ENCODE measurements at regions not wholly inside any gene's neighbourhood (a gene's known extent, or its start where the extent isn't known, plus 50 kb on each side); places are given as distances from the start of the nearest gene placed in this dataset.

DNA sequence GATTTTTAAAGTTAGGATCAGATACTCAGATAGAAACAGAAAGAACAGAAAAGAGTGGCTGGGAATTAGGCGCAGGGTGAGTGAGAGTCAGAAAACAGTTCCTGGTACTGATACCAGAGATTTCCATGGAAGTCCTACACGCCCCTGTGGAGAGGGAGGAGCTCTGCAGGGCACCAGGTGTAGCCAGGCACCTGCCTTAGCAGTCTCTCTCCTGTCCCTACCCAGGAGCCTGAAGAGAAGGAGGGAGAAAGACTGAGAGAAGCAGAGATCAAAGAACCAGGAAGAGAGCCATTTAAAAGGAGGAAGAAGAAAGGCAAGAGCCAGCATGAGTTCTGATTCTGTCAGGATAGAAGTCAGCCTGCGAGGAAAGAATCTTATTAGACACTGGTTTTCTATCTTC lies 65.0 kb downstream of the CBLN1 start:
- Histone ChIP-seq H3K27me3 (ENCODE audit: control insufficient read depth in 2 of 2, insufficient read depth in 2 of 2, low read length in 2 of 2) (no peaks in the 10 kb centered on the region), H3K4me1 (ENCODE audit: control insufficient read depth in 2 of 2, insufficient read depth in 2 of 2, low read length in 2 of 2) (no peaks in the 10 kb centered on the region), H3K9me3 (ENCODE audit: control insufficient read depth in 2 of 2, low read length in 2 of 2) (no peaks in the 10 kb centered on the region)

DNA sequence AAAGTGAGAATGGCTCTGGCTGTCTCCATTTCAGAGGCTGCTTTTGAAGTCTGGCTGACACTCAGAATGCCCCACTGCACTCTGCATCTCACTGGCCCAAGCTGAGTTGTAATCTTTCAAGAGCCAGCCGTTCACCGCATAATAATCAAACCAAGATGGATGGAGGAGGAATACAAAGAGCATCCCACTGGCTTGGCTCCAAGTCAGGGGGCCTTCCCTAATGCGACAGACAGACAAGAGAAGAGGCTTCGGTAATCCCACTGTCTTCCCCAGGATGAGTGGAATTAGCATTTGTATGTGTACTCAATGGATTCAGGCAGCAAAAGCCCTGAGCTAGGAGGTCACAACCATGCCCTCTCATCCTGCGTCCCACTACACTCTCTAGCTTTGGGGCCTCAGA lies 68.0 kb downstream of the CBLN1 start:
- H3K27ac ChIP-seq (ENCODE audit: low read depth in 2 of 2, low read length in 2 of 2) = no peak overlapping the region
- no peak overlapping the region for H3K4me3 ChIP-seq (ENCODE audit: low read length in 2 of 2)
- no peaks in the 10 kb centered on the region for H3K27me3 ChIP-seq (ENCODE audit: control insufficient read depth in 2 of 2, insufficient read depth in 2 of 2, low read length in 2 of 2)
- no peaks in the 10 kb centered on the region for H3K36me3 ChIP-seq (ENCODE audit: control insufficient read depth in 2 of 2, insufficient read depth in 2 of 2, low read length in 2 of 2)
- H3K9me3 ChIP-seq (ENCODE audit: control insufficient read depth in 2 of 2, low read length in 2 of 2) = no peaks in the 10 kb centered on the region
- no peak overlapping the region for H3K9ac ChIP-seq (ENCODE audit: low read depth in 1 of 2, low read length in 2 of 2)
- H3K4me1 ChIP-seq (ENCODE audit: control insufficient read depth in 2 of 2, insufficient read depth in 2 of 2, low read length in 2 of 2) = no peaks in the 10 kb centered on the region

More for the DNA sequence above, 65.0 kb downstream of the CBLN1 start:
- no peaks in the 10 kb centered on the region for H3K36me3 ChIP-seq (ENCODE audit: control insufficient read depth in 2 of 2, insufficient read depth in 2 of 2, low read length in 2 of 2)
- H3K27ac ChIP-seq (ENCODE audit: low read depth in 2 of 2, low read length in 2 of 2) = no peak overlapping the region
- no peak overlapping the region for H3K9ac ChIP-seq (ENCODE audit: low read depth in 1 of 2, low read length in 2 of 2)
- H3K4me3 ChIP-seq (ENCODE audit: low read length in 2 of 2) = no peak overlapping the region

DNA sequence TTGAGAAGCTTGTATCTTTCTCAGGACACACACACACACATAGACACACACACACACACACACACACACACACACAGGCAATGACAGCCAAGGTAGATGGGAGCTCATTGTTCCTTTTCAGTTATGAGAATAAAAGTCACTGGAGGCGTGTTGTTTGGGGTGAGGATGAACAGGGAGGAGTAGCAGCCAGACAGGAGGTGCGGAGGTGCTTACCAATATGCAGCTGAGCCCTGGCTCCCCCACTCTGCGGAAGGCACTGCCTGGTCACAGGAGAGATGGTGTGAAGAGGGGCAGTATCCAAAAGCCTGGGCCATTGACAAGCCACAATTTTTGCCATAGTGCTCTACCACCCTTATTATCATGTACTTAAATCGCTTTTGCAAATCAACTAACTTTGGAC lies 77.4 kb downstream of the CBLN1 start:
- no peak overlapping the region for H3K4me3 ChIP-seq (ENCODE audit: low read length in 2 of 2)
- H3K4me1 ChIP-seq (ENCODE audit: control insufficient read depth in 2 of 2, insufficient read depth in 2 of 2, low read length in 2 of 2) = no peaks in the 10 kb centered on the region
- no peaks in the 10 kb centered on the region for H3K27me3 ChIP-seq (ENCODE audit: control insufficient read depth in 2 of 2, insufficient read depth in 2 of 2, low read length in 2 of 2)
- H3K27ac ChIP-seq (ENCODE audit: low read depth in 2 of 2, low read length in 2 of 2) = no peak overlapping the region
- no peak overlapping the region for H3K9ac ChIP-seq (ENCODE audit: low read depth in 1 of 2, low read length in 2 of 2)
- no peaks in the 10 kb centered on the region for H3K36me3 ChIP-seq (ENCODE audit: control insufficient read depth in 2 of 2, insufficient read depth in 2 of 2, low read length in 2 of 2)
- H3K9me3 ChIP-seq (ENCODE audit: control insufficient read depth in 2 of 2, low read length in 2 of 2) = no peaks in the 10 kb centered on the region

DNA sequence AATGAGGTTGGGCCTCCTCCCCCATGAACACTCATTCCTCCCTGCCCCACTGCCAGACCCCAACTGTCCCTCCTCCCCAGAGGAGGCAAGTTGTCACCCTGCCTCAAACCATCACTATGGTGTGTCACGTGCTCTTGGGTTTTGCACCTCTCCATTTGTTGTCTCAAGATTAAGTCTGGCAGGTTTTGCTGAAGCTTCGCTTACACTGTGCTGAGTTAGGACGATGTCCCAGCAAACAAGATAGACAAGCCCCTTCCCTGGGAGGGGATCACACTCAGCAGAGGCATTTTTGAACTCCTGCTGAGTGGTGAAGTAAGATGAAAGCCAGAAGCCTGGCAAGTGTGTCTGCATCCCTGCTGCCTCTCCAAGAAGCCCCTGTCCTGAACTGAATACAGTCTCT lies 78.3 kb downstream of the CBLN1 start:
- H3K27ac ChIP-seq (ENCODE audit: low read depth in 2 of 2, low read length in 2 of 2) = no peak overlapping the region
- H3K9me3 ChIP-seq (ENCODE audit: control insufficient read depth in 2 of 2, low read length in 2 of 2) = no peaks in the 10 kb centered on the region
- no peaks in the 10 kb centered on the region for H3K27me3 ChIP-seq (ENCODE audit: control insufficient read depth in 2 of 2, insufficient read depth in 2 of 2, low read length in 2 of 2)
- H3K36me3 ChIP-seq (ENCODE audit: control insufficient read depth in 2 of 2, insufficient read depth in 2 of 2, low read length in 2 of 2) = no peaks in the 10 kb centered on the region
- no peaks in the 10 kb centered on the region for H3K4me1 ChIP-seq (ENCODE audit: control insufficient read depth in 2 of 2, insufficient read depth in 2 of 2, low read length in 2 of 2)
- H3K9ac ChIP-seq (ENCODE audit: low read depth in 1 of 2, low read length in 2 of 2) = no peak overlapping the region
- H3K4me3 ChIP-seq (ENCODE audit: low read length in 2 of 2) = no peak overlapping the region

DNA sequence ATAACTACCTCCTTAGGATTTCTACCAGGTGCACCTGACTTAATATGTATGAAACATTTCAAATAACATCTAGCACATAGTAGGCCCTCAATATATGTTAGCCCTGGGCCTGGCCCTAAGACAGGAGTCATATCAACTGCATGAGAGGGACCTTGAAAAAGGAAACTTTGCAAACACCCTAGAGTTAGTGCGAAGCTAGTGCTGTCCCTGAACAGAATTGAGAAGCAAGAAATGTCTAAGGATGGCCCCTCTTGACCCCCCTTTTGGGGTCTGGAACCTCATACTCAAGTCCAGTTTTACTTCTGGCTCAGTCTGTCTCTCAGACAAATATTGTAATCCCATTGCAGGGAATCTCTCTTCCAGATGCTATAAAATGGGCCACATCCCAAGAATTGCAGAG lies 80.5 kb downstream of the CBLN1 start:
- Histone ChIP-seq H3K27ac (ENCODE audit: low read depth in 2 of 2, low read length in 2 of 2) (no peak overlapping the region), H3K4me3 (ENCODE audit: low read length in 2 of 2) (no peak overlapping the region), H3K4me1 (ENCODE audit: control insufficient read depth in 2 of 2, insufficient read depth in 2 of 2, low read length in 2 of 2) (no peaks in the 10 kb centered on the region), H3K27me3 (ENCODE audit: control insufficient read depth in 2 of 2, insufficient read depth in 2 of 2, low read length in 2 of 2) (no peaks in the 10 kb centered on the region), H3K9me3 (ENCODE audit: control insufficient read depth in 2 of 2, low read length in 2 of 2) (no peaks in the 10 kb centered on the region), H3K9ac (ENCODE audit: low read depth in 1 of 2, low read length in 2 of 2) (no peak overlapping the region), H3K36me3 (ENCODE audit: control insufficient read depth in 2 of 2, insufficient read depth in 2 of 2, low read length in 2 of 2) (no peaks in the 10 kb centered on the region)

DNA sequence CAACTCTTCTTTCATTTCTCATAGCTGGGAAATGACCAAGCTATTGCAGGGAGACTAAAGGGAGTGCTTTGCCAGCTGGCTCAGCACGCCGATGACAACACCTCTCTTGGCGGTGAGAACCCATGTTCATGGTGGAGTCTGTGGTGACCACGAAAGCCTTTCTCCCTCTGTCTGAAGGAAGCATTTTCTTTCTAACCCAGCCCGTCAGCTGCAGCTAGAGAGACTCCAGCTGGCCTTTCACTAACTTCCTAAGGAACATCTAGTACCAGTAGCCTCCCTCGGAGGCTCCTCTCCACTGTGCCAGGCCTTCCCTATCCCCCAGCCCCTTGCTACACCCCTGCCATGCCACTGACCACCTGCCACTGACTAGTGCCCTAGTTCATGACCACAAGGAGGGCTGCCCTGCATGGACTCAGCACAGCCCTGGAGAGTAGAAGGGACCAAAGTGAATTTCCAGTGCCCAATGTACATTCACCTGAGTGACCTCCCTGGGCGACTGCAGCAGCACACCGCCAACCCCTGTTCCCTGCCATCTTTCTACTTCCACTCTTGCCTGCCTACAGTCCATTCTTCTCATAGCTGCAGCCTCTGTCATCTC lies 81.3 kb downstream of the CBLN1 start:
- H3K4me3 ChIP-seq (ENCODE audit: low read length in 2 of 2) = no peak overlapping the region
- H3K9ac ChIP-seq (ENCODE audit: low read depth in 1 of 2, low read length in 2 of 2) = no peak overlapping the region
- no peaks in the 10 kb centered on the region for H3K4me1 ChIP-seq (ENCODE audit: control insufficient read depth in 2 of 2, insufficient read depth in 2 of 2, low read length in 2 of 2)
- no peak overlapping the region for H3K27ac ChIP-seq (ENCODE audit: low read depth in 2 of 2, low read length in 2 of 2)
- no peaks in the 10 kb centered on the region for H3K9me3 ChIP-seq (ENCODE audit: control insufficient read depth in 2 of 2, low read length in 2 of 2)
- H3K27me3 ChIP-seq (ENCODE audit: control insufficient read depth in 2 of 2, insufficient read depth in 2 of 2, low read length in 2 of 2) = no peaks in the 10 kb centered on the region
- no peaks in the 10 kb centered on the region for H3K36me3 ChIP-seq (ENCODE audit: control insufficient read depth in 2 of 2, insufficient read depth in 2 of 2, low read length in 2 of 2)

DNA sequence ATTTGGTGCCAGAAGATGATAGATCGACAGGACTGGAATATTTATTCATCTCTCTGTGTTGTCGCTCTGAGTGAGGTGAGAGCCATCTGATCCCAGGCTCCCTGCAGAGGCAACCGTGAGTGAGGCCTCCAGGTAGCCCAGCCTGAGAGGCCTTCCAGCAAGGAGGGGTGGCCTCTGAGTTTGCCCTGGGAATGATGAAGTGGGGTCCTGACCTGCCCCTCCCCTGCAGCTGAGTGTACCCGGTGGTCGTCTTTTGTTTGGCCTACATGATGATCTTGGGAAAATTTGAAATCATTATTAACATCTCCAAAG lies 86.4 kb downstream of the CBLN1 start:
- H3K4me3 ChIP-seq (ENCODE audit: low read length in 2 of 2) = no peak overlapping the region
- H3K27me3 ChIP-seq (ENCODE audit: control insufficient read depth in 2 of 2, insufficient read depth in 2 of 2, low read length in 2 of 2) = peaks cover 0 to 3% of the 10 kb centered on the region in 2 donors
- H3K9ac ChIP-seq (ENCODE audit: low read depth in 1 of 2, low read length in 2 of 2) = no peak overlapping the region
- no peaks in the 10 kb centered on the region for H3K9me3 ChIP-seq (ENCODE audit: control insufficient read depth in 2 of 2, low read length in 2 of 2)
- H3K4me1 ChIP-seq (ENCODE audit: control insufficient read depth in 2 of 2, insufficient read depth in 2 of 2, low read length in 2 of 2) = no peaks in the 10 kb centered on the region
- no peak overlapping the region for H3K27ac ChIP-seq (ENCODE audit: low read depth in 2 of 2, low read length in 2 of 2)
- no peaks in the 10 kb centered on the region for H3K36me3 ChIP-seq (ENCODE audit: control insufficient read depth in 2 of 2, insufficient read depth in 2 of 2, low read length in 2 of 2)

DNA sequence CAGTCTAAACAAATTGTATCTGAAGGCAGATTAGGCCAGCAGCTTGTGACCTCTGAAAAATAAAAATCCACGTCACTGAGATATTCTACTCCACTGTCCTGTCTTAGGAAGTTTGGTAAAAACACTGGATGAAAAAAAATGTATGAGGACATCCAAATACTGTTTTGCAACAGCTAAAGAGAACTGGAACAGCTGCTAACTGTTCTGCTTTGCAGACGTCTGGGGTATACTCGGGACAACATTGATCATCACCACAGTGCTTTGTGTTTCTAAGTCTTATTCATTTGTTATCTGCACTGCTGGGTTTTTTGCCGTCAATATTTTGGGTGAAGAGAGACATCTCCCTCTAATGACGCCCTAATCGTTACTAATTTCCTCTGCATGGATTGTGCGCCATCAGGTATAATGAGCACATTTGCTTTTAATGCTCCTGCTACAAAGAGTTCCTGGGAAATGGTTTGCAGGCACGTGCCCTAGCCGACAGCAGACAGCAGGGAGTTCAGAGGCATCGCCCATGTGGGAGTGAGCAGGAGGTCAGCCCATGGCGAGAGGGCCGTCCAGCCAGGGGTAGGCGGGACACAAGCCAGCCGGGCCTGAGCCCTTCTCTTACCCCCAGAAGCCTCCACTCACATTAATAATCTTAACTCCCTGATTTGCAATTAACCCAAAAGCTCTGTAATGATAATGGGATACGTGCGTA lies 87.0 kb downstream of the CBLN1 start:
- Histone ChIP-seq H3K9me3 (ENCODE audit: control insufficient read depth in 2 of 2, low read length in 2 of 2) (no peaks in the 10 kb centered on the region), H3K4me3 (ENCODE audit: low read length in 2 of 2) (no peak overlapping the region), H3K4me1 (ENCODE audit: control insufficient read depth in 2 of 2, insufficient read depth in 2 of 2, low read length in 2 of 2) (no peaks in the 10 kb centered on the region), H3K9ac (ENCODE audit: low read depth in 1 of 2, low read length in 2 of 2) (no peak overlapping the region), H3K36me3 (ENCODE audit: control insufficient read depth in 2 of 2, insufficient read depth in 2 of 2, low read length in 2 of 2) (no peaks in the 10 kb centered on the region), H3K27me3 (ENCODE audit: control insufficient read depth in 2 of 2, insufficient read depth in 2 of 2, low read length in 2 of 2) (peaks cover 0 to 3% of the 10 kb centered on the region in 2 donors), H3K27ac (ENCODE audit: low read depth in 2 of 2, low read length in 2 of 2) (no peak overlapping the region)

DNA sequence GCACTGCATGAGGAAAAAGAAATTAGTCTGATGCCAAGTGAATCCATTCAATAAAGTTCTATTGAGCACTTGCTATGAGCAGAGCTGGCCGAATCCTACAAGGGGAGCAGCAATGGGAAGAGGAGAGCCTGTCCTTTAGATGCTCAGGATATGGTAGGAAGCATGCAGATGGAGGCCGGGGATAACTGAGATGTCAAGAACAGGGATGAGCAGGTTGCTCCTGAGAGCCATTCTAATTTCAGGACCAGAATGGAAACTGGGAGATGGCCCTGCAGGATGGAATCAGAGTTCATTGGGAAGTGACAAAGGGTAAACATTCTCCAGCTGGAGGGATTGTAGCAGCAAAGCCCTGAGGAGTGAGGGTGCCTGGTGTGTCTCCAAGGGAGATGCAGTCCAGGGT lies 88.0 kb downstream of the CBLN1 start:
- H3K4me1 ChIP-seq (ENCODE audit: control insufficient read depth in 2 of 2, insufficient read depth in 2 of 2, low read length in 2 of 2) = no peaks in the 10 kb centered on the region
- H3K36me3 ChIP-seq (ENCODE audit: control insufficient read depth in 2 of 2, insufficient read depth in 2 of 2, low read length in 2 of 2) = no peaks in the 10 kb centered on the region
- no peak overlapping the region for H3K9ac ChIP-seq (ENCODE audit: low read depth in 1 of 2, low read length in 2 of 2)
- H3K9me3 ChIP-seq (ENCODE audit: control insufficient read depth in 2 of 2, low read length in 2 of 2) = no peaks in the 10 kb centered on the region
- H3K27ac ChIP-seq (ENCODE audit: low read depth in 2 of 2, low read length in 2 of 2) = no peak overlapping the region
- peaks cover 0 to 3% of the 10 kb centered on the region in 2 donors for H3K27me3 ChIP-seq (ENCODE audit: control insufficient read depth in 2 of 2, insufficient read depth in 2 of 2, low read length in 2 of 2)
- no peak overlapping the region for H3K4me3 ChIP-seq (ENCODE audit: low read length in 2 of 2)

DNA sequence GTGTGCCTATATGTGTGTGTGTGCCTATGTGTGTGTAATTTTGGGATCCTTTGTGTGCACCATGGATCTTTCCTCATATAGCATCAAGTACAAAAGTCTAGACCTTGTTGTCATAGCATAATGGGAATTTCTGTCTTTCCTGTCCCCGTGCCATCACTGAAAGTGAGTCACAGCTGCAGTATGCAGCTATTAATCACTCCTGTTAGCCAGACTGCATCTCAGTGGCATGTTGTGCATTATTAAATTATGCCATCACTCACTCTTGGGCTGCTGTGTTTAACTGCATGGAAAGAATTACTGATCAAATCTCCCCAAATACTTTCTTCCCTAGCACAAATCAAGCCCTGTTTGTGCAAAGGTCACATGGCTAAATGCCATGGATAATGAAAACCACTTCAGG lies 92.4 kb downstream of the CBLN1 start:
- Histone ChIP-seq H3K27me3 (ENCODE audit: control insufficient read depth in 2 of 2, insufficient read depth in 2 of 2, low read length in 2 of 2) (peaks cover 0 to 3% of the 10 kb centered on the region in 2 donors), H3K4me3 (ENCODE audit: low read length in 2 of 2) (no peak overlapping the region), H3K9ac (ENCODE audit: low read depth in 1 of 2, low read length in 2 of 2) (no peak overlapping the region), H3K9me3 (ENCODE audit: control insufficient read depth in 2 of 2, low read length in 2 of 2) (peaks cover 3% of the 10 kb centered on the region in 2 donors), H3K4me1 (ENCODE audit: control insufficient read depth in 2 of 2, insufficient read depth in 2 of 2, low read length in 2 of 2) (no peaks in the 10 kb centered on the region), H3K36me3 (ENCODE audit: control insufficient read depth in 2 of 2, insufficient read depth in 2 of 2, low read length in 2 of 2) (no peaks in the 10 kb centered on the region), H3K27ac (ENCODE audit: low read depth in 2 of 2, low read length in 2 of 2) (no peak overlapping the region)
